ENCODE measurements at regions not wholly inside any gene's neighbourhood (a gene's known extent, or its start where the extent isn't known, plus 50 kb on each side); places are given as distances from the start of the nearest gene placed in this dataset.

DNA sequence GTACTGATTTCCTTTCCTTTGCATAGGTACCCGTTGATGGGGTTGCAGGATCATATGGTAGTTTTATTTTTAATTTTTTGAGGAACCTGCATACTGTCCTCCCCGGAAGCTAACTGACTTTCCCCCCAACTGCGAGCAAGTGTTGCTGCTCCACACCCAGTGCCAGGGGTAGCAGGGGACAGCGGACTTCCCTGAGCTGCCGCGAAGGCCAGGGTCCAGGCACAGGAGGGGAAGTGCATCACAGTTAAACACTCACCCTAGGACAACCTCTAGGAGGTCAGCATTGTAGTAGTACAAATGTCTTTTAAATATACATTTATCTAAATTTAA is 201.7 kb downstream of the NPIPB11 start:
- no peak for TF ChIP-seq POLR2A (IDR thresholded peaks at IDR 0.05)
- TF ChIP-seq, protein P1, sequence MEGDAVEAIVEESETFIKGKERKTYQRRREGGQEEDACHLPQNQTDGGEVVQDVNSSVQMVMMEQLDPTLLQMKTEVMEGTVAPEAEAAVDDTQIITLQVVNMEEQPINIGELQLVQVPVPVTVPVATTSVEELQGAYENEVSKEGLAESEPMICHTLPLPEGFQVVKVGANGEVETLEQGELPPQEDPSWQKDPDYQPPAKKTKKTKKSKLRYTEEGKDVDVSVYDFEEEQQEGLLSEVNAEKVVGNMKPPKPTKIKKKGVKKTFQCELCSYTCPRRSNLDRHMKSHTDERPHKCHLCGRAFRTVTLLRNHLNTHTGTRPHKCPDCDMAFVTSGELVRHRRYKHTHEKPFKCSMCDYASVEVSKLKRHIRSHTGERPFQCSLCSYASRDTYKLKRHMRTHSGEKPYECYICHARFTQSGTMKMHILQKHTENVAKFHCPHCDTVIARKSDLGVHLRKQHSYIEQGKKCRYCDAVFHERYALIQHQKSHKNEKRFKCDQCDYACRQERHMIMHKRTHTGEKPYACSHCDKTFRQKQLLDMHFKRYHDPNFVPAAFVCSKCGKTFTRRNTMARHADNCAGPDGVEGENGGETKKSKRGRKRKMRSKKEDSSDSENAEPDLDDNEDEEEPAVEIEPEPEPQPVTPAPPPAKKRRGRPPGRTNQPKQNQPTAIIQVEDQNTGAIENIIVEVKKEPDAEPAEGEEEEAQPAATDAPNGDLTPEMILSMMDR (IDR thresholded peaks at IDR 0.05): no peak

Measured in uterus (tissue), 2 donors.